A549 (cell line): ENCODE measurements at regions not wholly inside any gene's neighbourhood (a gene's known extent, or its start where the extent isn't known, plus 50 kb on each side); places are given as distances from the start of the nearest gene placed in this dataset.

Source experiments
- BHLHE40 ChIP-seq: IDR thresholded peaks from 2 replicates; pipeline ENCODE4 v1.6.1; 2012; ENCODE audit warnings: low read depth, low read length, inconsistent platforms
- CEBPB ChIP-seq, 2 experiments: fragments of >200 bp in 1 of 2; sonication (Bioruptor Twin) in 1 of 2; formaldehyde crosslinking in 1 of 2; IDR thresholded peaks; 2 replicates each; pipeline ENCODE4 v1.6.1; 2012 to 2016
- CHD2 ChIP-seq: fragments of 150-350 bp; IDR thresholded peaks from 2 replicates; pipeline ENCODE4 v1.6.1; 2014; ENCODE audit warnings: low read length; ENCODE audit not compliant: partially characterized antibody
- CTCF ChIP-seq: fragments of >200 bp; sonication (Bioruptor Twin); formaldehyde crosslinking; IDR thresholded peaks from 3 replicates; pipeline ENCODE4 v1.5.1; 2016
- EHF ChIP-seq: fragments of 250-450 bp; sonication (Bioruptor Pico); IDR thresholded peaks from 2 replicates; pipeline ENCODE4 v1.5.0; 2020; ENCODE audit warnings: mild to moderate bottlenecking
- MAX ChIP-seq: IDR thresholded peaks from 2 replicates; pipeline ENCODE4 v1.6.1; 2012
- POLR2A ChIP-seq: IDR thresholded peaks from 2 replicates; pipeline ENCODE4 v1.6.1; 2012; ENCODE audit warnings: mild to moderate bottlenecking, low read length
- REST ChIP-seq: fragments of 200-600 bp; sonication (generic); IDR thresholded peaks from 2 replicates; pipeline ENCODE4 v1.6.1; 2016; ENCODE audit warnings: antibody characterized with exemption, mild to moderate bottlenecking, moderate library complexity
- USF2 ChIP-seq: fragments of 450-650 bp; IDR thresholded peaks from 2 replicates; pipeline ENCODE4 v1.6.1; 2014; ENCODE audit warnings: antibody characterized with exemption

DNA sequence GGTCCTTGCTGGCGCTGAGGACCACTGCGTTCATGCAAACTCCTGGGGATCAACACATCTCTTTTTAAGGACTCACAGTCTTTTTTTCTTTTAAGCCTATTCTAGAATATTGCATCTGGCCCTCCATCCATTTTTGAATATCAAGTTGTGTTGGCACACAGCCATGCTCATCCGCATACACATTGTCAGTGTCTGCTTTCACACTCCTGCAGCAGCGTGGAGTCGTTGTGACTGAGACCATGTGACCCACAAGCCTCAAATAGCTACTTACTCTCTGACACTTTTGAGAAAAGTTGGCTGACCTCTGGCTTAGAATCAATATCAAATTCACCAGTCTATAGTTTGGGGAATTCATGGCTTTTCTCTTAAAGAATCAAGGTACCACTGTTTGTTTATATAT is 191.8 kb upstream of the S100G start:
- TF ChIP-seq EHF (CRISPR knock-in tag): no peak
- no peak for TF ChIP-seq CTCF
- TF ChIP-seq CHD2: no peak
- TF ChIP-seq USF2: no peak
- TF ChIP-seq REST: no peak
- TF ChIP-seq POLR2A: no peak
- TF ChIP-seq BHLHE40: no peak
- no peak for TF ChIP-seq CEBPB (IDR thresholded peaks at IDR 0.05)
- TF ChIP-seq MAX: no peak
